K562 (cell line): ENCODE measurements at regions not wholly inside any gene's neighbourhood (a gene's known extent, or its start where the extent isn't known, plus 50 kb on each side); places are given as distances from the start of the nearest gene placed in this dataset.

Experiments used
- ATAC-seq: fragments of 200-7000 bp; cut with Tn5 transposase; 3 replicates; pipeline ENCODE4 v1.9.1; 2020; ENCODE audit warnings: moderate library complexity
- BruUV-seq: library from RNA; stranded (reverse); fragments of 400-500 nt; replicated peaks from 2 replicates; lab custom pipeline; 2021; lab: Mats Ljungman, UMichigan
- CTCF ChIA-PET: fragments of 300-600 bp; formaldehyde crosslinking; extraction: SDS; loops from one replicate; lab custom pipeline; 2021; ENCODE audit warnings: low intra/inter-chr PET ratio; lab: Yijun Ruan, JAX
- POLR2A ChIA-PET: fragments of 300-600, 350-650 bp; sonication (Branson Sonifier 250); formaldehyde crosslinking; extraction: SDS; loops from one replicate; lab custom pipeline; 2021; ENCODE audit warnings: antibody characterized with exemption, inconsistent platforms; lab: Yijun Ruan, JAX
- DNase-seq, 4 experiments: peaks; one replicate each; pipeline versions ENCODE4 v3.0.0 to v3.0.0-alpha.2; 2011 to 2018; ENCODE audit warnings: low spot score in 3 of 4, mixed read lengths in 3 of 4; ENCODE audit errors: extremely low read depth in 1 of 4
- FAIRE-seq: peaks from 2 replicates; lab custom pipeline; 2011; peaks lifted over from hg19 to GRCh38; lab: Jason Lieb, UNC
- H2AFZ ChIP-seq: 2 replicates; pipeline ENCODE4 v1.6.0; 2011; ENCODE audit warnings: low read depth, low read length, control low read depth, inconsistent platforms
- H3K27ac ChIP-seq: fragments of 200-600 bp; 3 replicates; pipeline ENCODE4 v1.8.0; 2011; ENCODE audit warnings: low read depth, mild to moderate bottlenecking, control low read depth, inconsistent platforms, low read length, moderate library complexity, mixed read lengths; ENCODE audit errors: extremely low read depth
- H3K27me3 ChIP-seq, 2 experiments: fragments of 300-600 bp in 1 of 2; 2 replicates in 1 of 2; 3 replicates in 1 of 2; pipeline versions ENCODE4 v1.6.0 to v1.8.0; 2011; ENCODE audit warnings: inconsistent platforms in 2 of 2, low read length in 2 of 2, mild to moderate bottlenecking in 1 of 2, mixed read lengths in 1 of 2, moderate library complexity in 1 of 2; ENCODE audit not compliant: control insufficient read depth in 2 of 2, insufficient read depth in 2 of 2
- H3K36me3 ChIP-seq: fragments of 300-600 bp; 3 replicates; pipeline ENCODE4 v1.8.0; 2011; ENCODE audit warnings: mild to moderate bottlenecking, low read length, inconsistent platforms; ENCODE audit not compliant: control insufficient read depth, insufficient read depth
- H3K4me1 ChIP-seq, 2 experiments: fragments of 200-600 bp in 1 of 2; replicated peaks in 1 of 2; 2 replicates in 1 of 2; 3 replicates in 1 of 2; pipeline versions ENCODE4 v1.5.1 to v1.8.0; 2011; ENCODE audit warnings: inconsistent platforms in 2 of 2, low read length in 2 of 2, mild to moderate bottlenecking in 1 of 2, mixed read lengths in 1 of 2, moderate library complexity in 1 of 2; ENCODE audit not compliant: control insufficient read depth in 2 of 2, insufficient read depth in 2 of 2
- H3K4me2 ChIP-seq: 2 replicates; pipeline ENCODE4 v1.6.1; 2011; ENCODE audit warnings: low read length, control low read depth, inconsistent platforms, mixed read lengths; ENCODE audit not compliant: insufficient read depth
- H3K4me3 ChIP-seq: fragments of 200-600 bp; sonication (generic), shearing (Covaris generic); 2 replicates; pipeline ENCODE4 v1.5.1; 2016; ENCODE audit warnings: control low read depth, inconsistent platforms
- H3K79me2 ChIP-seq: fragments of 200-600 bp; 3 replicates; pipeline ENCODE4 v1.8.0; 2011; ENCODE audit warnings: low read length, inconsistent platforms; ENCODE audit not compliant: control insufficient read depth, insufficient read depth
- H3K9ac ChIP-seq, 2 experiments: 2 replicates each; pipeline versions ENCODE4 v1.6.0 to v1.6.1; 2011; ENCODE audit warnings: low read depth in 2 of 2, low read length in 2 of 2, control low read depth in 1 of 2, inconsistent platforms in 1 of 2, mild to moderate bottlenecking in 1 of 2, mixed read lengths in 1 of 2; ENCODE audit not compliant: insufficient read depth in 1 of 2
- H3K9me1 ChIP-seq: one replicate; pipeline ENCODE4 v1.6.0; 2011; ENCODE audit warnings: inconsistent platforms, mild to moderate bottlenecking, low read length, moderate library complexity; ENCODE audit not compliant: control insufficient read depth, insufficient read depth
- H3K9me3 ChIP-seq: replicated peaks from 2 replicates; pipeline ENCODE4 v1.5.1; 2011; ENCODE audit warnings: low read depth, low read length, inconsistent platforms; ENCODE audit not compliant: control insufficient read depth, insufficient read depth
- H4K20me1 ChIP-seq: replicated peaks from 2 replicates; pipeline ENCODE4 v1.6.1; 2011; ENCODE audit warnings: low read length, inconsistent platforms, mixed read lengths; ENCODE audit not compliant: control insufficient read depth, insufficient read depth
- CGGBP1 ChIP-seq: fragments of 250-450 bp; sonication (Bioruptor Pico); IDR thresholded peaks from 2 replicates; pipeline ENCODE4 v1.9.0; 2021; ENCODE audit warnings: mild to moderate bottlenecking
- ERF ChIP-seq: fragments of 450-650 bp; formaldehyde crosslinking; IDR thresholded peaks from 2 replicates; pipeline ENCODE4 v1.4.0; 2020; ENCODE audit warnings: mild to moderate bottlenecking, mixed read lengths
- HNRNPH1 ChIP-seq: fragments of 200-400 bp; formaldehyde crosslinking; optimal IDR thresholded peaks from 2 replicates; pipeline ENCODE3; 2017; ENCODE audit warnings: low read depth, mild to moderate bottlenecking, low read length, moderate library complexity
- NR2C2 ChIP-seq, 2 experiments: fragments of 200-800 bp in 1 of 2; sonication (Bioruptor generic) in 1 of 2; sonication (generic) in 1 of 2; formaldehyde crosslinking in 1 of 2; IDR thresholded peaks; 2 replicates each; pipeline versions ENCODE4 v1.6.1 to v1.8.0; 2016 to 2022; ENCODE audit warnings: mild to moderate bottlenecking in 1 of 2, missing compliant biosample characterization in 1 of 2, missing genetic modification characterization in 1 of 2, missing genetic modification reagents in 1 of 2
- SMARCA5 ChIP-seq: fragments of 450-650 bp; IDR thresholded peaks from 2 replicates; pipeline ENCODE4 v1.6.1; 2016
- SP2 ChIP-seq: IDR thresholded peaks from 2 replicates; pipeline ENCODE4 v1.6.1; 2011; ENCODE audit warnings: mild to moderate bottlenecking, low read depth, low read length, moderate library complexity; ENCODE audit not compliant: poor library complexity, severe bottlenecking; ENCODE audit errors: extremely low read depth
- ZNF384 ChIP-seq: IDR thresholded peaks from 2 replicates; pipeline ENCODE4 v1.6.1; 2012; ENCODE audit warnings: low read depth, low read length, improper control_type of control experiment
- ZNF408 ChIP-seq: fragments of 250-450 bp; sonication (Bioruptor Pico); IDR thresholded peaks from 2 replicates; pipeline ENCODE4 v1.4.0; 2020; ENCODE audit warnings: low read depth, mild to moderate bottlenecking, moderate library complexity
- WGBS: fragments of 100-300 bp; shearing (Covaris generic); methylation state at CpG from one replicate; pipeline ENCODE4 v1.1.6; 2016; ENCODE audit warnings: low coverage, mixed read lengths; ENCODE audit not compliant: insufficient coverage; ENCODE audit errors: missing lambda C conversion rate; 5-methylcytosine and 5-hydroxymethylcytosine counted together
- in situ Hi-C: fragments of 300-500 bp; cut with MboI; formaldehyde crosslinking; loops from 4 replicates; pipeline ENCODE4 v1.15.0; 2018; ENCODE audit warnings: inconsistent platforms, mixed read lengths
- intact Hi-C: fragments of 100-400 bp; cut with micrococcal nuclease; formaldehyde crosslinking; loops from 2 replicates; pipeline ENCODE4 v1.14.2; 2022

- DNase-seq (no peak), ATAC-seq (no peak), FAIRE-seq (no peak)
- no TSS peak for BruUV-seq
- H3K9me3 ChIP-seq: no peaks in the 10 kb centered on the region
- no peak overlapping the region for H3K27ac ChIP-seq
- ChIA-PET POLR2A (no interaction called here), CTCF (no interaction called here)
- H3K79me2 ChIP-seq: no peaks in the 10 kb centered on the region
- intact Hi-C loops (no loop called here), in situ Hi-C loops (no loop called here)
- no peaks in the 10 kb centered on the region for H4K20me1 ChIP-seq
- no peak overlapping the region for H3K4me2 ChIP-seq
- H3K27me3 ChIP-seq: no peaks in the 10 kb centered on the region
- H3K4me1 ChIP-seq: no peaks in the 10 kb centered on the region
- 4% methylated on average over 2 of the region's 2 CpGs for WGBS
- H3K9ac ChIP-seq: no peak overlapping the region
- H3K36me3 ChIP-seq: no peaks in the 10 kb centered on the region
- no peak overlapping the region for H2AFZ ChIP-seq
- H3K9me1 ChIP-seq: no peaks in the 10 kb centered on the region
- no peak for TF ChIP-seq SMARCA5
- TF ChIP-seq SP2: no peak
- no peak for TF ChIP-seq CGGBP1 (CRISPR knock-in tag)
- no peak overlapping the region for H3K4me3 ChIP-seq
These were observed 777.7 kb downstream of the STIM2 start for GRCh38 chr4:27638163-27638915.

- Histone ChIP-seq H3K27ac (no peak overlapping the region), H3K4me3 (no peak overlapping the region)
- FAIRE-seq: no peak
- TF ChIP-seq ERF (CRISPR knock-in tag): no peak
- no peak for TF ChIP-seq HNRNPH1
- TF ChIP-seq NR2C2 (CRISPR knock-in tag; IDR thresholded peaks at IDR 0.05): no peak
- TF ChIP-seq NR2C2 (tag; IDR thresholded peaks at IDR 0.05): no peak
- TF ChIP-seq ZNF408 (CRISPR knock-in tag): no peak
- TF ChIP-seq ZNF384: no peak
- TF ChIP-seq, all 486 proteins: peak for 0
- Histone ChIP-seq H3K9me3 (no peaks in the 10 kb centered on the region), H3K4me2 (no peak overlapping the region), H3K9me1 (no peaks in the 10 kb centered on the region), H3K27me3 (no peaks in the 10 kb centered on the region), H2AFZ (no peak overlapping the region), H3K9ac (no peak overlapping the region), H4K20me1 (no peaks in the 10 kb centered on the region), H3K79me2 (no peaks in the 10 kb centered on the region), H3K36me3 (no peaks in the 10 kb centered on the region), H3K4me1 (no peaks in the 10 kb centered on the region)
- intact Hi-C loops (no loop called here), in situ Hi-C loops (no loop called here)
- DNase-seq (no peak), ATAC-seq (no peak)
- ChIA-PET CTCF (no interaction called here), POLR2A (no interaction called here)
- no TSS peak for BruUV-seq
These were observed 782.5 kb downstream of the STIM2 start for GRCh38 chr4:27643101-27643500.
